Uterus (tissue), 2 donors: ENCODE measurements at regions not wholly inside any gene's neighbourhood (a gene's known extent, or its start where the extent isn't known, plus 50 kb on each side); places are given as distances from the start of the nearest gene placed in this dataset.

Source experiments
- POLR2A ChIP-seq, 2 donors: fragments of 450-650 bp; IDR thresholded peaks; one replicate each; pipeline ENCODE4 v1.6.1; 2016; ENCODE audit warnings: antibody characterized with exemption in 2 of 2, mild to moderate bottlenecking in 1 of 2, moderate library complexity in 1 of 2
- TF ChIP-seq, protein P1 (sequence below), 4 experiments: fragments of 200-600 bp in 2 of 4; fragments of 450-650 bp in 2 of 4; sonication (generic) in 2 of 4; IDR thresholded peaks; one replicate each; pipeline ENCODE4 v1.5.1; 2016 to 2019; ENCODE audit warnings: antibody characterized with exemption in 4 of 4, mild to moderate bottlenecking in 2 of 4, moderate library complexity in 1 of 4

DNA sequence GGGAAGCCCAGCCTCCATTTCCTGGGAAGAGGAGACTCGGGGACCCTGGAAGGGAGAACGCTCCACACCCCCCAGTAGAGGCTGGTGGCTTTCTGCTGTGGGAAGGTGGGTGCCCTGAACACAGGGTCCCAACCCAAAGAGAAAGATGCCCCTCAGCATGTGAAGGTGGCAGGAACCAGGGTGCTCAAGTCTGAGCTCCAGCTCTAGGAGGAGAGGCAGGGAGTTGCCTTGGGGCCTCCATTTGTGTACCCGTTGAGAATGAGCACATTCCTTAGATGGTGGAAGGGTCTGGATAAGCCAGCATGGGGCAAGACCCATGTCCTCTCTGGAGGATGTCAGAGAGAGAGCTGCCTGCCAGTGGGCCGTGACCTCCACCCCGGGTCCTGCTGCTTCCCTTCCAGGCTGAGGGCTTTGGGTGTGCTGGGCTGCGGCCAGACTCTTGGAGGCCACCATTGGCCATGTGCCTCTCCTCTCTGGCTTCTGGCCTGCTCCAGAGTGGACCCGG lies 212.4 kb downstream of the TBC1D2B start:
- TF ChIP-seq, protein P1, sequence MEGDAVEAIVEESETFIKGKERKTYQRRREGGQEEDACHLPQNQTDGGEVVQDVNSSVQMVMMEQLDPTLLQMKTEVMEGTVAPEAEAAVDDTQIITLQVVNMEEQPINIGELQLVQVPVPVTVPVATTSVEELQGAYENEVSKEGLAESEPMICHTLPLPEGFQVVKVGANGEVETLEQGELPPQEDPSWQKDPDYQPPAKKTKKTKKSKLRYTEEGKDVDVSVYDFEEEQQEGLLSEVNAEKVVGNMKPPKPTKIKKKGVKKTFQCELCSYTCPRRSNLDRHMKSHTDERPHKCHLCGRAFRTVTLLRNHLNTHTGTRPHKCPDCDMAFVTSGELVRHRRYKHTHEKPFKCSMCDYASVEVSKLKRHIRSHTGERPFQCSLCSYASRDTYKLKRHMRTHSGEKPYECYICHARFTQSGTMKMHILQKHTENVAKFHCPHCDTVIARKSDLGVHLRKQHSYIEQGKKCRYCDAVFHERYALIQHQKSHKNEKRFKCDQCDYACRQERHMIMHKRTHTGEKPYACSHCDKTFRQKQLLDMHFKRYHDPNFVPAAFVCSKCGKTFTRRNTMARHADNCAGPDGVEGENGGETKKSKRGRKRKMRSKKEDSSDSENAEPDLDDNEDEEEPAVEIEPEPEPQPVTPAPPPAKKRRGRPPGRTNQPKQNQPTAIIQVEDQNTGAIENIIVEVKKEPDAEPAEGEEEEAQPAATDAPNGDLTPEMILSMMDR (IDR thresholded peaks at IDR 0.05): no peak
- TF ChIP-seq POLR2A (IDR thresholded peaks at IDR 0.05): no peak
